Hepatocyte (in vitro differentiated cells): ENCODE measurements at regions not wholly inside any gene's neighbourhood (a gene's known extent, or its start where the extent isn't known, plus 50 kb on each side); places are given as distances from the start of the nearest gene placed in this dataset.
"Not testable (repeated sequence)": the region's sequence is repeated elsewhere in the genome, so short reads cannot be mapped to it uniquely, and the experiment has no call there.

Source experiments
- DNase-seq: peaks from one replicate; pipeline ENCODE4 v3.0.0-alpha.2; 2016; ENCODE audit warnings: low spot score
- H2AFZ ChIP-seq: fragments of 200-600 bp; sonication (generic); 2 replicates; pipeline ENCODE4 v1.6.0; 2016; ENCODE audit warnings: antibody characterized with exemption, mild to moderate bottlenecking
- H3K27ac ChIP-seq: fragments of 200-600 bp; sonication (generic); 2 replicates; pipeline ENCODE4 v1.5.1; 2016; ENCODE audit warnings: mild to moderate bottlenecking
- H3K27me3 ChIP-seq: fragments of 200-600 bp; sonication (generic); 2 replicates; pipeline ENCODE4 v1.6.1; 2016
- H3K36me3 ChIP-seq: fragments of 200-600 bp; sonication (generic); replicated peaks from 2 replicates; pipeline ENCODE4 v1.5.1; 2016; ENCODE audit warnings: low read depth; ENCODE audit not compliant: insufficient read depth
- H3K4me1 ChIP-seq: fragments of 200-600 bp; sonication (generic); 2 replicates; pipeline ENCODE4 v1.5.1; 2016; ENCODE audit warnings: mild to moderate bottlenecking, moderate library complexity; ENCODE audit not compliant: insufficient read depth
- H3K4me2 ChIP-seq: fragments of 200-600 bp; sonication (generic); 2 replicates; pipeline ENCODE4 v1.6.0; 2016
- H3K4me3 ChIP-seq: fragments of 200-600 bp; sonication (generic); 2 replicates; pipeline ENCODE4 v1.5.1; 2016; ENCODE audit warnings: mild to moderate bottlenecking
- H3K79me2 ChIP-seq: fragments of 200-600 bp; sonication (generic); 2 replicates; pipeline ENCODE4 v1.6.0; 2017; ENCODE audit warnings: mild to moderate bottlenecking
- H3K9me2 ChIP-seq: fragments of 200-600 bp; sonication (generic); replicated peaks from 2 replicates; pipeline ENCODE4 v1.6.0; 2017; ENCODE audit warnings: mild to moderate bottlenecking; ENCODE audit not compliant: insufficient read depth
- H3K9me3 ChIP-seq: fragments of 200-600 bp; sonication (generic); 2 replicates; pipeline ENCODE4 v1.5.1; 2016; ENCODE audit warnings: low read depth, mild to moderate bottlenecking
- H4K20me1 ChIP-seq: fragments of 200-600 bp; sonication (generic); 2 replicates; pipeline ENCODE4 v1.6.0; 2016; ENCODE audit warnings: mild to moderate bottlenecking; ENCODE audit not compliant: insufficient read depth, poor library complexity, severe bottlenecking
- CTCF ChIP-seq: fragments of 200-600 bp; sonication (generic); IDR thresholded peaks from 2 replicates; pipeline ENCODE4 v1.5.1; 2016; ENCODE audit warnings: antibody characterized with exemption, mild to moderate bottlenecking; ENCODE audit not compliant: poor library complexity
- EZH2 ChIP-seq: fragments of 200-600 bp; sonication (generic); IDR thresholded peaks from 2 replicates; pipeline ENCODE4 v1.6.1; 2016; ENCODE audit warnings: antibody characterized with exemption, mild to moderate bottlenecking, borderline replicate concordance
- EZH2phosphoT487 ChIP-seq: fragments of 200-600 bp; sonication (generic); IDR thresholded peaks from one replicate; pipeline ENCODE4 v1.6.1; 2018; ENCODE audit warnings: antibody characterized with exemption, mild to moderate bottlenecking, low read depth, moderate library complexity; ENCODE audit not compliant: unreplicated experiment, severe bottlenecking
- WGBS: methylation state at CpG from one replicate; pipeline ENCODE4 v1.1.6; 2016; ENCODE audit warnings: low lambda C conversion rate; ENCODE audit errors: missing lambda C conversion rate; 5-methylcytosine and 5-hydroxymethylcytosine counted together

GRCh38 chr6:49300911-49301310 lies 162.1 kb downstream of the MMUT start:
- no peaks in the 10 kb centered on the region for H3K4me1 ChIP-seq
- H3K27me3 ChIP-seq: no peaks in the 10 kb centered on the region
- no peaks in the 10 kb centered on the region for H3K36me3 ChIP-seq
- H3K4me2 ChIP-seq: no peak overlapping the region
- H3K9me3 ChIP-seq: no peaks in the 10 kb centered on the region
- TF ChIP-seq EZH2phosphoT487: no peak
- no peak for TF ChIP-seq CTCF
- TF ChIP-seq EZH2: no peak
- H3K79me2 ChIP-seq: no peaks in the 10 kb centered on the region
- H3K9me2 ChIP-seq: no peaks in the 10 kb centered on the region
- no peak overlapping the region for H3K4me3 ChIP-seq
- no peaks in the 10 kb centered on the region for H4K20me1 ChIP-seq
- no peak overlapping the region for H2AFZ ChIP-seq
- no peak overlapping the region for H3K27ac ChIP-seq
- DNase-seq: no peak

GRCh38 chr6:49300443-49300842 lies 162.6 kb downstream of the MMUT start:
- WGBS: 85% methylated on average over 1 of the region's 1 CpG
- TF ChIP-seq EZH2: no peak
- TF ChIP-seq CTCF: no peak
- no peak for TF ChIP-seq EZH2phosphoT487
- Histone ChIP-seq H2AFZ (no peak overlapping the region), H3K4me2 (no peak overlapping the region), H4K20me1 (no peaks in the 10 kb centered on the region), H3K4me1 (no peaks in the 10 kb centered on the region), H3K27ac (no peak overlapping the region), H3K4me3 (no peak overlapping the region), H3K9me3 (no peaks in the 10 kb centered on the region), H3K9me2 (no peaks in the 10 kb centered on the region), H3K27me3 (no peaks in the 10 kb centered on the region), H3K36me3 (no peaks in the 10 kb centered on the region), H3K79me2 (no peaks in the 10 kb centered on the region)
- no peak for DNase-seq

- Histone ChIP-seq H2AFZ (no peak overlapping the region), H3K79me2 (no peaks in the 10 kb centered on the region), H3K27ac (no peak overlapping the region), H3K4me1 (no peaks in the 10 kb centered on the region), H3K36me3 (no peaks in the 10 kb centered on the region), H3K27me3 (no peaks in the 10 kb centered on the region), H3K9me2 (no peaks in the 10 kb centered on the region), H3K9me3 (no peaks in the 10 kb centered on the region), H3K4me2 (no peak overlapping the region), H3K4me3 (no peak overlapping the region), H4K20me1 (no peaks in the 10 kb centered on the region)
- DNase-seq: no peak
- TF ChIP-seq EZH2phosphoT487 (no peak), EZH2 (no peak), CTCF (no peak)
Observed at GRCh38 chr6:49299279-49299678, 163.8 kb downstream of the MMUT start.

- no peaks in the 10 kb centered on the region for H3K4me1 ChIP-seq
- H3K36me3 ChIP-seq: no peaks in the 10 kb centered on the region
- H3K9me2 ChIP-seq: no peaks in the 10 kb centered on the region
- H3K9me3 ChIP-seq: no peaks in the 10 kb centered on the region
- no peaks in the 10 kb centered on the region for H4K20me1 ChIP-seq
- no peaks in the 10 kb centered on the region for H3K27me3 ChIP-seq
- TF ChIP-seq CTCF (no peak), EZH2phosphoT487 (no peak), EZH2 (no peak)
- H3K4me3 ChIP-seq: no peak overlapping the region
- 66% methylated on average over 1 of the region's 1 CpG for WGBS
- DNase-seq: no peak
- no peaks in the 10 kb centered on the region for H3K79me2 ChIP-seq
- no peak overlapping the region for H3K27ac ChIP-seq
- no peak overlapping the region for H2AFZ ChIP-seq
- H3K4me2 ChIP-seq: no peak overlapping the region
Observed at GRCh38 chr6:49284180-49284579, 178.9 kb downstream of the MMUT start.

- not testable (repeated sequence) for H3K4me1 ChIP-seq, H3K36me3 ChIP-seq, H3K27ac ChIP-seq
Observed at GRCh38 chr6:49274809-49275769, 188.0 kb downstream of the MMUT start.

More at GRCh38 chr6:49274809-49275769, 188.0 kb downstream of the MMUT start:
- not testable (repeated sequence) for H3K9me2 ChIP-seq, H3K4me2 ChIP-seq, H2AFZ ChIP-seq, H3K9me3 ChIP-seq, H3K27me3 ChIP-seq, H4K20me1 ChIP-seq, H3K4me3 ChIP-seq, H3K79me2 ChIP-seq, DNase-seq
- 84% methylated on average over 27 of the region's 27 CpGs for WGBS
